ENCODE measurements at regions not wholly inside any gene's neighbourhood (a gene's known extent, or its start where the extent isn't known, plus 50 kb on each side); places are given as distances from the start of the nearest gene placed in this dataset.
"Not testable (repeated sequence)": the region's sequence is repeated elsewhere in the genome, so short reads cannot be mapped to it uniquely, and the experiment has no call there.

DNA sequence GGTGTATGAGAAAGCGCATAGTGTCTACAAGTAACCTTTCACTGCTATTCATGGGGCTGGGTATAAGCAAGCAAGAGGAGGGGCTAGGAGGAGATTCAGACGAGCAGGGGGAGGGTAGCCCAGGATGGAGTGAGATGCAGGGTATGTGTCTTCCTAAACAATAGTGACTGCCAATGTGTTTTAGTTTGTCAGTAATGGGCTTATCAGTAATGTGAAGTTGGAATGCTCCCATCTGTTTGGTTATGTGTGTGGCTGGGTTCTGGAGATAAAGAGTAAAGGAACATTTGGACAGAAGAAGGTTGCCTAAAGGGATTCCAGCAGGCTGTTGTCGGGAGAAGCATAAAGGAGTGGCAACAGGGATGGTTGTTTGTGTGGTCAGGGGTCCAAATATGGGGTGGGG, 62.7 kb upstream of the EZR start:
- not testable (repeated sequence) for DNase-seq

GRCh38 chr6:158881276-158881675, 62.1 kb upstream of the EZR start:
- DNase-seq, result not testable (repeated sequence)

- peak; percentile 72 to 79 for DNase-seq
Observed at GRCh38 chr6:158879180-158879579, 60.0 kb upstream of the EZR start.

GRCh38 chr6:158877716-158878115, 58.5 kb upstream of the EZR start:
- no peak for DNase-seq

DNA sequence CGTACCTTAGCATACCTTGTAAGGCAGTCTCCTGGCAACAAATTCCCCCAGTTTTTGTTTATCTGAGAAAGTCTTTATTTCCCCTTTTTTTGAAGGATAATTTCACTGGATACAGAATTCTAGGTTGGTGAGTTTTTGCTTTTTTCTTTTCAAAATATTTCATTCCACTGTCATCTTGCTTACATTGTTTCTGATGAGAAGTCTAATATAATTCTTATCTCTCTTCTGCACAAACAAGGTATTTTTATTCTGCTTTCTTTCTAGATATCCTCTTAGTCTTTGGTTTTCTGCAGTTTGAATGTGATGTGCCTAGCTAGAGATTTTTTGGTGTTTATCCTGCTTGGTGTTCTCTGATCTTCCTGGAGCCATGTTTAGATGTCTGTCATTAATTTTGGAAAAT, 57.7 kb upstream of the EZR start:
- DNase-seq, result no peak

GRCh38 chr6:158870649-158870957, 51.4 kb upstream of the EZR start:
- DNase-seq, result no peak

DNA sequence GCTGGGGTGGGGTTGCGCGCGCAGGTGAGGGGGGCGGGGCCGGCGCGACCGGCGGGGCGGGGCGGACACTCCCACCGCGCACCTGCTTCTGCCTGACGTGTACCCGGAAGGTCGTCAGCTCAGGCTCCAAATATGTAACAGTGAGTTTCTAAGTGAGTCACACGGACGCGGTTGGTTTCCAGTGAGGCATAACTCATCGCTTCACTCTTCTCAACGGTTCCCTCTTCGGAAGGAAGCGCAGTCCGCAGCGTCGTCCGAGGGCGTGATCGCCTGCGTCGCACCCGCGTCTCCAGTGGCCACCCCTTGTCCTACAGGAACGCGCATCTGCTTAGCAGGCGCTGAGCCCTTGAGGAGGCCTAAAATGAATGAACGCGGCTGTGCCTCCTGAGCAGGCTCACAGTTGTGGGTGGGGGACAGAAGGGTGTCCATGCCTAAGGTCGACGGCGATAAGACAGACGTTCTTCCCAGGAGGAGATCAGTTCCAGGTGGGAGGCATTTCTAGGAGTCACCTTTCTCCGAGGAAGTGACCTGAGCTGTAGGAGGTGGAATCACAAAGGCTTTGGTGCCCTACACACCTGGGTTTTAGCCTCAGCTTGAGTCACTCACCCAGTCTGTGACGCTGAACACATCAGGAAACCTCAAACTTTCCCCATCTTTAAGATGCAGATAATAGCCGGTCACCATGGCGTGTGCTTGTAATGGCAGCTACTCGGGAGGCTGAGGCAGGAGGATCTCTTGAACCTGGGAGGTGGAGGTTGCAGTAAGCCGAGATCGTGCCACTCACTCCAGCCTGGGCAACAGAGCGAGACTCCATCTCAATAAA, 50.9 kb upstream of the EZR start:
- DNase-seq, result peak; percentile 94

DNA sequence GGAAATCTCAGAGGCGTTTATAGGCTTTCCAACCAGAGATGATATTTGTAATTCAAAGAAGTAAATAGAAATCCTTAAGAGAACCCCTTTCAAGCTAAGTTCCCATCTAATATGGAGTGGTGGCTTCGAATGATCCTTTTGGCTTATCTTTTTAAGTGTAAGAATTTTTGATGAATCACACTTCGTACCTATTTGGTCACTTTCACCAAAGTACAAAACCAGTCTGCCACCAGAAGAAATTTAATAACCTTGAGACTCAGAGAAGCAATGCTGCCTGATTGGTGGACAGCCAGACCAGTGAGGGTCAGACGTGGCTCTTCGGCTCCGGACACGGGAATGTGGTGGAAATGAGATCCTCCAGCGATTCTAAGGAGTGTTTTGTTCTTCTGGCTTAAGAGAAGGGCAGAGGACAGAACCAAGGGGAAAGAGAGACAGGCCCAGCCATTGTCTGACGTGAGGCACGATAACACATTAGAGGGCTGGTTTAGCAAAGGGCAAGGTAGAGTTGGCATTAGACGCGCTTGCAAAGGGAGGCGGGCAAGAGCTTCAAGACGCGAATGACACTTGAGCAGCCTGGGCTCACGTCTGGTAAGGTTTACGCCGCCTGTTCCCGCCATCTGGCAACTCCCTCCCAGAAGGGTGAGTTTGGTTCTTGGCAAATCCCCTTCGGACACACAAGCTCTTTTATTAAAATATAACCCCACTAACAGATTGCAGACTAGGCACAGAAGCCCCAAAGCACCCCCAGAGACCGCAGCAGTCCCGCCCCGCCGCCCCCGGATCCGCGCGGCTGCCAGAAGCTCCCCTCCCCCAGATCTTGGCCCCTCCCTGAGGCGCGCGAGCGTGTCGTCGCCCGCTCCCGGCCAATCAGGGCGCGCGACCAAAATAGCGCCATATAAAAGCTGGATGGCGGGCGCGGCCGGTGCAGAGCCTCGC, 50.0 kb upstream of the EZR start:
- no peak for DNase-seq
